Natural killer cell (primary cell): ENCODE measurements at regions not wholly inside any gene's neighbourhood (a gene's known extent, or its start where the extent isn't known, plus 50 kb on each side); places are given as distances from the start of the nearest gene placed in this dataset.

Experiments used
- ATAC-seq, 3 donors: fragments of 150-1000 bp in 2 of 3; fragments of 200-7000 bp in 1 of 3; cut with Tn5 transposase; 1 replicate in 1 of 3; 2 replicates in 2 of 3; pipeline ENCODE4 v1.10.0; 2021; ENCODE audit warnings: mild to moderate bottlenecking in 2 of 3, moderate library complexity in 2 of 3
- DNase-seq, 2 donors: peaks; one replicate each; pipeline versions ENCODE4 v3.0.0 to v3.0.0-alpha.2; 2013 to 2021; ENCODE audit warnings: mixed read lengths in 1 of 2
- H3K27ac ChIP-seq: one replicate; pipeline ENCODE4 v1.5.1; 2013; ENCODE audit warnings: mild to moderate bottlenecking, low read length
- H3K27me3 ChIP-seq: one replicate; pipeline ENCODE4 v1.6.1; 2013; ENCODE audit warnings: low read length; ENCODE audit not compliant: control insufficient read depth, insufficient read depth
- H3K36me3 ChIP-seq: one replicate; pipeline ENCODE4 v1.6.1; 2013; ENCODE audit warnings: low read length; ENCODE audit not compliant: control insufficient read depth, insufficient read depth
- H3K4me1 ChIP-seq: one replicate; pipeline ENCODE4 v1.6.1; 2013; ENCODE audit warnings: low read length; ENCODE audit not compliant: control insufficient read depth, insufficient read depth
- H3K4me3 ChIP-seq: one replicate; pipeline ENCODE4 v1.5.1; 2013; ENCODE audit warnings: low read length
- H3K9me3 ChIP-seq: one replicate; pipeline ENCODE4 v1.6.1; 2013; ENCODE audit warnings: low read length; ENCODE audit not compliant: control insufficient read depth, insufficient read depth
- H3K27ac Mint-ChIP-seq, 2 donors: one replicate each; pipeline ENCODE4 v1.8.0; 2022; ENCODE audit warnings: mild to moderate bottlenecking in 2 of 2, mixed read lengths in 2 of 2, moderate library complexity in 1 of 2
- H3K27me3 Mint-ChIP-seq, 2 donors: one replicate each; pipeline ENCODE4 v1.8.0; 2022; ENCODE audit warnings: low read depth in 2 of 2, mixed read lengths in 2 of 2
- H3K36me3 Mint-ChIP-seq: one replicate; pipeline ENCODE4 v1.8.0; 2022; ENCODE audit warnings: mixed read lengths
- H3K4me1 Mint-ChIP-seq, 2 donors: one replicate each; pipeline ENCODE4 v1.8.0; 2022; ENCODE audit warnings: mixed read lengths in 2 of 2
- H3K4me3 Mint-ChIP-seq: one replicate; pipeline ENCODE4 v1.8.0; 2022; ENCODE audit warnings: mild to moderate bottlenecking, moderate library complexity, mixed read lengths
- H3K9me3 Mint-ChIP-seq, 2 donors: one replicate each; pipeline ENCODE4 v1.8.0; 2022; ENCODE audit warnings: mixed read lengths in 2 of 2
- WGBS: methylation state at CpG from one replicate; pipeline ENCODE4 v1.1.7; 2013; ENCODE audit warnings: missing lambda C conversion rate; ENCODE audit not compliant: insufficient coverage; 5-methylcytosine and 5-hydroxymethylcytosine counted together
- intact Hi-C: fragments of 100-400 bp; cut with micrococcal nuclease; formaldehyde crosslinking; loops from one replicate; pipeline ENCODE4 v1.14.2; 2022
- TF ChIP-seq, protein P1 (sequence below): fragments of 200-600 bp; IDR thresholded peaks from one replicate; pipeline ENCODE4 v1.8.0; 2022; ENCODE audit warnings: antibody characterized with exemption

DNA sequence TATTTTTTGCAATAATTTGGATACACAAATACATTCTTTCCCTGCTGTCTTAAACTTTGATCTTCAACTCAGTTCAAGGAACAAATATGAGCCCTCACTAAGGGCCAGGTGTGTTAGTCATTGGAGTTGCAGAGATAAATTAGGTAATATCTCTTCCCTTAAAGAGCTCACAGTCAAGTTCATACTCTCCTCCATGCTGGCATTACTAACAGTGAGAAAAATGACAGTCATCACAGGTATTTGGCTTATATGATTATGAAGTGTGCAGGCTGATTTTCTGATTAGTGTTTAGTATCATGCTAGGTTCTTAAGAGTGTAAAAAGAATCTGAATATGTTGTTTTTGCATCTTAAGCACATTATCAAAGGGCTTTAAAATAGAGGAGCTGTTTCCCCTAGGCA, 594.7 kb downstream of the CCER1 start:
- no peaks in the 10 kb centered on the region for H3K4me1 Mint-ChIP-seq
- no peak overlapping the region for H3K4me3 ChIP-seq

DNA sequence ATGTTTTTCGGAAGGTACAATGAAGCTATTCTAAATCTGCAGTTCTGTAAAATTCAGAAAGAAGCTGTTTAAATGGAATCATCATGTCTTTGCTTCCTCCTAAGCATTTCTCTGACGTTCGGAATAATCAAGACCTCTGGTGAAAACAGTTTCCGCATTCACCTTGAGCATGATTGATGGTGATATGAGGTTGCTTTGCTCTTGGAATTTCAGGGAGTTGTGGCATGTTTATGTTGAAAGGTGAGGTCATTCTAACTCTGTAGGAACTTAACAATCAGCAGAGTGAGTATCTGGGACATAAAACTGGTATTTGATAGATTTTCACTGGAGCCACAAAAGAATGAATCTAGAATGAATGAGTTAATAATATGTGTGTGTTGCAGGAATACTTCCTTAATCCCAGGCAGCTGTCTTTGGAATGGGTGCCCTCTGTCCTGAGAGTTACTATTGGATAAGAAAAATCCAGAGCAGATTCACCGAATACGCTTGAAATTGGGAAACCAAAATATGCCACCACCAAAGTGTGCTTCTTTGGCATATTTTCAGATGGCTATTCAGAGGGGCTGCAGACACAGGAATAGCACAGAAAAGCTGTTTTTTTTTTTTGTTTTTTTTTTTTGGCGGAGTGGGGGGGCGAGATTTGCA, 599.1 kb downstream of the CCER1 start:
- H3K27ac Mint-ChIP-seq: no peak overlapping the region
- ATAC-seq: no peak
- Histone ChIP-seq H3K27ac (no peak overlapping the region), H3K27me3 (no peaks in the 10 kb centered on the region), H3K4me3 (no peak overlapping the region), H3K9me3 (no peaks in the 10 kb centered on the region), H3K36me3 (no peaks in the 10 kb centered on the region), H3K4me1 (no peaks in the 10 kb centered on the region)
- no peaks in the 10 kb centered on the region for H3K27me3 Mint-ChIP-seq
- H3K4me3 Mint-ChIP-seq: no peak overlapping the region
- H3K36me3 Mint-ChIP-seq: no peaks in the 10 kb centered on the region
- intact Hi-C loops: no loop called here
- H3K9me3 Mint-ChIP-seq: peaks cover 2 to 3% of the 10 kb centered on the region in 2 donors
- TF ChIP-seq, protein P1, sequence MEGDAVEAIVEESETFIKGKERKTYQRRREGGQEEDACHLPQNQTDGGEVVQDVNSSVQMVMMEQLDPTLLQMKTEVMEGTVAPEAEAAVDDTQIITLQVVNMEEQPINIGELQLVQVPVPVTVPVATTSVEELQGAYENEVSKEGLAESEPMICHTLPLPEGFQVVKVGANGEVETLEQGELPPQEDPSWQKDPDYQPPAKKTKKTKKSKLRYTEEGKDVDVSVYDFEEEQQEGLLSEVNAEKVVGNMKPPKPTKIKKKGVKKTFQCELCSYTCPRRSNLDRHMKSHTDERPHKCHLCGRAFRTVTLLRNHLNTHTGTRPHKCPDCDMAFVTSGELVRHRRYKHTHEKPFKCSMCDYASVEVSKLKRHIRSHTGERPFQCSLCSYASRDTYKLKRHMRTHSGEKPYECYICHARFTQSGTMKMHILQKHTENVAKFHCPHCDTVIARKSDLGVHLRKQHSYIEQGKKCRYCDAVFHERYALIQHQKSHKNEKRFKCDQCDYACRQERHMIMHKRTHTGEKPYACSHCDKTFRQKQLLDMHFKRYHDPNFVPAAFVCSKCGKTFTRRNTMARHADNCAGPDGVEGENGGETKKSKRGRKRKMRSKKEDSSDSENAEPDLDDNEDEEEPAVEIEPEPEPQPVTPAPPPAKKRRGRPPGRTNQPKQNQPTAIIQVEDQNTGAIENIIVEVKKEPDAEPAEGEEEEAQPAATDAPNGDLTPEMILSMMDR: no peak
- WGBS: 95% methylated on average over 6 of the region's 8 CpGs
- DNase-seq: no peak
- no peaks in the 10 kb centered on the region for H3K4me1 Mint-ChIP-seq

More for the DNA sequence above, 594.7 kb downstream of the CCER1 start:
- Mint-ChIP-seq H3K27me3 (no peaks in the 10 kb centered on the region), H3K4me3 (no peak overlapping the region), H3K9me3 (peaks cover 0 to 2% of the 10 kb centered on the region in 2 donors), H3K36me3 (no peaks in the 10 kb centered on the region), H3K27ac (no peak overlapping the region)
- no peak for DNase-seq
- intact Hi-C loops: no loop called here
- Histone ChIP-seq H3K9me3 (no peaks in the 10 kb centered on the region), H3K27ac (no peak overlapping the region), H3K36me3 (no peaks in the 10 kb centered on the region), H3K27me3 (no peaks in the 10 kb centered on the region), H3K4me1 (no peaks in the 10 kb centered on the region)
- ATAC-seq: no peak
- TF ChIP-seq, protein P1: no peak

DNA sequence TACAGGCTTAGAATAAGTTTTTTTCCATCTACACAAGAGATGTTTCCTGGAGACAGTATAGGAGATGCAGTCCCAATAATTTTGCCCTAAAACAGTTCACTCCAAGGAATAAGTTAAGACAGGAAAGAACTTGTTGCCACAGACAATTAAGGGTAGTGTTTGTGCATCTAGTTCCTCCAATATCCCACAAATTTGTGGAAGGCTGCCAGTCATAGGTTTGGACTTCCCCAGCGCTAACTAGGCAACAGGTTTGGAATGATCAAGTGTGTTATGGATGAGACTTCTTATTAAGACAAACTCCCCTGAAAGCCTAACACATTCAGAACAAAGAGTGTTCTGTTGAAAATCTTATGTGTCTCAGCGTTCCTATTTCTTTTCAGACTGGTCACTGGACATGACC, 611.0 kb downstream of the CCER1 start:
- Mint-ChIP-seq H3K27me3 (peaks cover 0 to 7% of the 10 kb centered on the region in 2 donors), H3K4me3 (no peak overlapping the region), H3K27ac (no peak overlapping the region), H3K4me1 (no peaks in the 10 kb centered on the region), H3K9me3 (peaks cover 5 to 7% of the 10 kb centered on the region in 2 donors), H3K36me3 (no peaks in the 10 kb centered on the region)
- Histone ChIP-seq H3K36me3 (no peaks in the 10 kb centered on the region), H3K4me3 (no peak overlapping the region), H3K27ac (no peak overlapping the region), H3K4me1 (no peaks in the 10 kb centered on the region), H3K9me3 (no peaks in the 10 kb centered on the region), H3K27me3 (no peaks in the 10 kb centered on the region)
- intact Hi-C loops: no loop called here
- DNase-seq: no peak
- WGBS: 91% methylated on average over 1 of the region's 2 CpGs
- TF ChIP-seq, protein P1: no peak
- no peak for ATAC-seq

DNA sequence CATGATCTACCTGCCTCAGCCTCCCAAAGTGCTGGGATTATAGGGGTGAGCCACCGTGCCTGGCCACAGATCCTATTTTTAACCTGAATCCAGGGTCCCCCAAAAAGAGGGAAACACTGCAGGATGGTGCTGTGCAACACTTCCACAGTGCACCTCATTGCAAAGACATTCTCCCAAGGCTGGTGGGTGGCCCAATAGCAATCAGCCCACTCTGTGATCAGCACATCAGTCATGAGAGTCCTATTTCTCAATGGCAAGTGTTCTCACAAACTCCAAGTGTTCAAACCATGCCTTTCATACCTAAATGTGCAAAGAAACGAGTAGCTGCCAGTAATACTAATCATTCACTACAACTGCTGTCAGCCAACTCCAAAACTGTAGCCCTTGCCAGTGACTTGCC, 612.9 kb downstream of the CCER1 start:
- H3K27ac ChIP-seq: no peak overlapping the region
- Mint-ChIP-seq H3K27me3 (peaks cover 0 to 7% of the 10 kb centered on the region in 2 donors), H3K27ac (no peak overlapping the region), H3K9me3 (peaks cover 2 to 7% of the 10 kb centered on the region in 2 donors), H3K4me1 (no peaks in the 10 kb centered on the region), H3K4me3 (no peak overlapping the region), H3K36me3 (no peaks in the 10 kb centered on the region)
- no peak overlapping the region for H3K4me3 ChIP-seq
- TF ChIP-seq, protein P1: no peak
- H3K36me3 ChIP-seq: no peaks in the 10 kb centered on the region
- 66% methylated on average over 2 of the region's 2 CpGs for WGBS
- H3K4me1 ChIP-seq: no peaks in the 10 kb centered on the region
- intact Hi-C loops: no loop called here
- no peaks in the 10 kb centered on the region for H3K9me3 ChIP-seq
- DNase-seq (no peak), ATAC-seq (no peak)
- no peaks in the 10 kb centered on the region for H3K27me3 ChIP-seq
